OCI-M2 (cell line): ENCODE measurements at regions not wholly inside any gene's neighbourhood (a gene's known extent, or its start where the extent isn't known, plus 50 kb on each side); places are given as distances from the start of the nearest gene placed in this dataset.
"Not testable (repeated sequence)": the region's sequence is repeated elsewhere in the genome, so short reads cannot be mapped to it uniquely, and the experiment has no call there.

ENCODE experiments used
- DNase-seq: peaks from one replicate; lab custom pipeline; 2025; ENCODE audit not compliant: unreplicated experiment; lab: John Stamatoyannopoulos, UW

- DNase-seq, result not testable (repeated sequence)
Measured at GRCh38 chr6:4725136-4725760, 51.0 kb upstream of the CDYL start.

- DNase-seq, result not testable (repeated sequence)
Measured at GRCh38 chr6:4724727-4725126, 51.5 kb upstream of the CDYL start.

- no peak for DNase-seq
Measured at GRCh38 chr6:4723383-4723782, 52.8 kb upstream of the CDYL start.

GRCh38 chr6:4721368-4721767 lies 54.8 kb upstream of the CDYL start:
- not testable (repeated sequence) for DNase-seq

- no peak for DNase-seq
Measured at GRCh38 chr6:4719491-4719890, 56.7 kb upstream of the CDYL start.

- no peak for DNase-seq
Measured at GRCh38 chr6:4717856-4718255, 58.3 kb upstream of the CDYL start.

GRCh38 chr6:4717124-4717523 lies 59.1 kb upstream of the CDYL start:
- no peak for DNase-seq

- no peak for DNase-seq
Measured at GRCh38 chr6:4714961-4715501, 61.2 kb upstream of the CDYL start.

- no peak for DNase-seq
Measured at GRCh38 chr6:4712291-4712690, 63.9 kb upstream of the CDYL start.

GRCh38 chr6:4707011-4707410 lies 69.2 kb upstream of the CDYL start:
- no peak for DNase-seq

- DNase-seq, result no peak
Measured at GRCh38 chr6:4705809-4706208, 70.4 kb upstream of the CDYL start.

GRCh38 chr6:4703382-4703781 lies 72.8 kb upstream of the CDYL start:
- no peak for DNase-seq

- DNase-seq, result no peak
Measured at GRCh38 chr6:4698901-4699659, 77.1 kb upstream of the CDYL start.

GRCh38 chr6:4693173-4693970 lies 82.8 kb upstream of the CDYL start:
- no peak for DNase-seq

- no peak for DNase-seq
Measured at GRCh38 chr6:4692664-4693063, 83.5 kb upstream of the CDYL start.

GRCh38 chr6:4687989-4688947 lies 87.9 kb upstream of the CDYL start:
- DNase-seq, result no peak

- no peak for DNase-seq
Measured at GRCh38 chr6:4687656-4687988, 88.6 kb upstream of the CDYL start.

GRCh38 chr6:4682431-4683097 lies 93.6 kb upstream of the CDYL start:
- DNase-seq, result no peak

- no peak for DNase-seq
Measured at GRCh38 chr6:4678506-4679300, 97.5 kb upstream of the CDYL start.

- no peak for DNase-seq
Measured at GRCh38 chr6:4677751-4678065, 98.5 kb upstream of the CDYL start.
